NCI-H1417 (cell line): ENCODE measurements at regions not wholly inside any gene's neighbourhood (a gene's known extent, or its start where the extent isn't known, plus 50 kb on each side); places are given as distances from the start of the nearest gene placed in this dataset.

Experiments used
- DNase-seq, 3 experiments: peaks; one replicate each; lab custom pipeline; 2025; lab: John Stamatoyannopoulos, UW

DNA sequence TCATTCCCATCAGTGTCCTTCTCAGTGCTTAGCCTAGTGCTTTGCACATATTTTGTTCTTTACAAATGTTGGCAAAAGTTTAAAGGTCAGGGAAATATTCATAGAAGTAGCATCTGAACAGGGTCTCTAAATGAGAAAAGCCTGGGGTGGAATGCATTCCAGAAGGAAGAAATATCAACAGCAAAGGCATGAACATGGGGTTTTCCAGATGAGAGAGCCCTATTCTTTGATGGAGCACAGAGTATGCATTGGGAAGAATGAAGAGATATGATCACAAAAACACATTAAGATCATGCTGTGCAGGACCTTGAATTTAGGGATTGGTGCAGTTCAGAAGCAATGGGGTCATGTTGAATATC, 140.2 kb downstream of the SNX19 start:
- DNase-seq: no peak

DNA sequence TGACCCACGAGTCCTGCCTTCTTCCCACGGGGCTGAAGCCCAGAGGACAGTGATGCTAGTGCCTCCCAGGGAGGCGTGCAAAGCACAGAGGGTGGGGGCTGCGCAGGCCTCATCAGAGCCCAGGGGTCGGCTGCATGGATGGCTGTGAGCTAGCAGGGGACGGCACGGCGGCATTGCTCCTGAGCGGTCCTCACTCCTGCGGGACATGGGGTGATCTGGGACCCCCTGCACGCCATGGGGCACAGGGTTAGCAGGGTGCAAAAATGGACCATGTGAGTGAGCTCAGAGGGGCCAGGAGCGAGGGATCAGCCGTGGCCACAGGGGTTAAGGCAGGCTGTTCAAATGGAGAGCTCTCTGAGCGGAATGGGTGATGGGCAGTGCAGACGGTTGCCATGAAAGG, 138.3 kb downstream of the SNX19 start:
- no peak for DNase-seq

DNA sequence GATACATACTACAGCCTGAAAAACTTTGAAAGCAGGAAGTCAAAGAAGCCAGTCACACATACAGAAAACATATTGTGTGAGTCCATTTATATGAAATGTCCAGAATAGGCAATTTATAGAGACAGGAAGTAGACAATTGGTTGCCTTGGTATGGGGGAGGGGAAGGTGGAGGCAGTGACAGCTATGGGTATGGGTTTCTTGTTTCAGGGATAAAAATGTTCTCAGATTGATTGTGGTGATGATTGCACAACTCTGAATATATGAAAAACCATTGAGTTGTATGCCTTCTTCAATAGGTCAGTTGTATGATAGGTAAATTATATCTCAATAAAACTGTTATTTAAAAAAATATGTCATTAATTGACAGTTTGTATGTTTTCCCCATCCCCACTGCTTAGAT, 137.6 kb downstream of the SNX19 start:
- DNase-seq: no peak

DNA sequence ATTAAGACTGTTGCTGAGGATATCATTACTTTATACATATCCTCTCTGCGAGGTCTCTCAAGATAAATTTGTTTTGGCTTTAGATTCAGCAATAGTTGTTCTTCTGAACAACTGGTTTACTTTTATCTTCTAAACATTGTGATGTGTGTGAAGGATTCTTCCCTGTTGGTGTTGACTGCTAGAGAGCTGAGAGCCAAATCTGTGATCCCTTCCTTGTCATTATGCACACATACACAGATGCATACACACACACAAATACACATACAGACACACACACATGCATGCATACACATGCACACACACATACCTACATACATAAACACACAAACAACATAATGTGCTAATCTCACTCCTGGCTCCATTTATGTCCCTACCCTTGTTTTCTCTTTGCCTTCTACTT, 137.0 kb downstream of the SNX19 start:
- no peak for DNase-seq

DNA sequence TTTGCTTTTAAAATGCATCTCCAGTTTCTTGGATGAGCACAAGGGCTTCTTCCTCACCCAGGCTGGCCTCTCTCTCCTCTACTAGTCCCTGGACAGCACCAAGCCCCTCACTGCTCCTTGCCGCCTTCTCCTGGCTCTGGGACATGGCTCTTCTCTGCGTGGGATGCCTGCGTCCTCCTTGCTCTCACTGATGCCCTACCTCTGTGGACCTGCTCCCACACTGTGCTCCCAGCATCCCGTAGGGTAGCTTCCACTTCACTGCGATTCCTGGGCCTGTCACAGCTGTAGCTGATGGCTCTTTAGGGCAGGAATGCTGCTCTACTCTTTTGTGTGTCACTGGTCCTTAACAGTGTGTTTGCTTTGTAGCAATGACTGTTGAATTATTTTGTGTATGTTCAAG, 136.3 kb downstream of the SNX19 start:
- DNase-seq: no peak

DNA sequence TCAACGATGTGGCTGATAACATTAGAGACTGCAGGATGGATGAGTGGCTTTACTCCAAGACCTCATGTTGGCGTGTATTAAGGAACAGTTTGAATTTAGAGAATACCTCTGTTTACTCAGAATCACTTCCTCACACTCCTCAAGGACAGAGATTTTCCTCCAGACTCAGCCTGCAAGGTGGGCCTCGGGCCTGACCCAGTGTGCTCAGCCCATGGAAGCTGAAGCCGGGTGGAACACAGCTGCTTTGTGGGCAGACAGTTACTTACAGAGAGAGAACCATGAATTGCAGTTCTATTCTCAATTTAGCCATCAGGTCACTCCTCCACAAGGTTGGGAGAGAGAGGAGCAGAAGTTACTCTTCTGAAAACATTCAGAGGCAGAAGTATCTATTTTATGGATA, 135.8 kb downstream of the SNX19 start:
- DNase-seq: no peak

DNA sequence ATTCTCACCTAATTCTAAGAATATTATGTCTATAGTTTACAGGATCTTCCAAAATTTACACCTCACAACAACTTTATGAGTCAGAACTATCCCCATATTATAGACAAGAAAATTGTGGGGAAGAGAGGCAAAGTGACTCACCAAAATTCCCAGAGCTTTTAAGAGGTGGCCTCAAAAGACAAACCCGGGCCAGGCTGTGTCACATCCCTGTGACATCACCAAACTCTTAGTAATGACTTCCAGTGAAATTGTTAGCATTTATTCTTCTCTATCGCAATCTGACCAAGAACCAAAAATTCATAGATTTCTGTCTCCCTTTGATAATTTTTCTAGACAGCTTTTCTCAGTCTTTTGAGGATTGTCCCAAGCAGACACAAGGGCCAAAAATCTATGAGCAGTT, 134.3 kb downstream of the SNX19 start:
- no peak for DNase-seq

DNA sequence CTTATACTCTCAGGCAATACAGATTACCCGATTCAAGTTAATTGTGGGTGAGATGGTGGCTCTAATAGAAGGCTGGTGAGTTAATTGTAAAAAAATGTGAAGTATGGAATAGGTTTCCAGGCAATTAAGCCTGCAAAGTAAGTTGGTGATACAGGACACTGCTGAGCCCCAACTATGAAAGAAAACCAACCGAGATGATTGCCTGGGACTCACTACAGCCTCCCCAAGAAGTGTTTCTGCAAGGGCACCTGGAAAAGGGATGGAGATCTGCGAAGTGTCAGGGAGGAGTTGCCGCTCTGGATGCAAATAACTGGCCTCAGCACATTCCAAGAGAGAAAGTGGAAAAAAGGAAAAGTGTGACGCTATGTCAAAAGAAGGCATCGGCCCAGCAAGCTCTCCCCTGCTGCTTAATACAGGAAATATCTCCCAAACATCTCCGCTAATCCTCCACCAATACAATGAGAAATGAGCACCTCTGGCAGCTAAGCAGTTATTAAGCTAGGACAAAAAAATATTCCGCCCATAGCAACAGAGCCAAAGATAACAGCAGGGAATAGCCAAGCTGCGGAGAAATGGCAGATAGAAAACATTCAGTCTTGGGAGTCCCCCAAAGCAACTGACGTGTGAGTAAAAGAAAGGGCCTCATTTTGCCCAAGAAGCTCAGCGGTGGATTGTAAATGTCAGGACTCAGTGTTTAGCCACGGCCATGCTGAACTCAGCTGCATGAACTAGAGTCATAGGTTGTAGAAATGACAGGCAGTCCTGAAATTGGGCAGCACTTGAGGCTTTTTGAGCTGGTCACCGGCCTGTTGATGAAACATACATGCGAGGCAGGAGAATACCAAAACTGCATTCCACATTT, 133.7 kb downstream of the SNX19 start:
- DNase-seq: no peak

DNA sequence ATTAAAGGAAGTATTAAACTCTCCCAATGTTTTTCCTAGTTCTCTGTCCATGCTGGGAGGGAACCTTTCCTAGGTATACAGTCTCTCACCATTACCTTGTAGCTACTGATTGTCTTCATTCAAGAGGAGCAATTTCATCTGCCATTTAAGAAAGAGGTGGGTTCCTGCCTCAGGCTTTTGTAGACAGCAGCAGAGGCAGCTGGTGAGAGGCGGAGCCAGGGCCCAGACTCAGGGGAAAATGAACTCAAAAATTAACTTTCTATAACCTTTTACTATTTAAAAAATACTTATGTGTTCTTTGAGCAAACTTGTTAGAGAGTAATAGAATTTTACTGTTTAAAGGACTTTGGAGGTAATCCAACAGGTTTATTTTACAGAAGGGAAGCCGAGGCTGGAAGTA, 133.0 kb downstream of the SNX19 start:
- DNase-seq: no peak

DNA sequence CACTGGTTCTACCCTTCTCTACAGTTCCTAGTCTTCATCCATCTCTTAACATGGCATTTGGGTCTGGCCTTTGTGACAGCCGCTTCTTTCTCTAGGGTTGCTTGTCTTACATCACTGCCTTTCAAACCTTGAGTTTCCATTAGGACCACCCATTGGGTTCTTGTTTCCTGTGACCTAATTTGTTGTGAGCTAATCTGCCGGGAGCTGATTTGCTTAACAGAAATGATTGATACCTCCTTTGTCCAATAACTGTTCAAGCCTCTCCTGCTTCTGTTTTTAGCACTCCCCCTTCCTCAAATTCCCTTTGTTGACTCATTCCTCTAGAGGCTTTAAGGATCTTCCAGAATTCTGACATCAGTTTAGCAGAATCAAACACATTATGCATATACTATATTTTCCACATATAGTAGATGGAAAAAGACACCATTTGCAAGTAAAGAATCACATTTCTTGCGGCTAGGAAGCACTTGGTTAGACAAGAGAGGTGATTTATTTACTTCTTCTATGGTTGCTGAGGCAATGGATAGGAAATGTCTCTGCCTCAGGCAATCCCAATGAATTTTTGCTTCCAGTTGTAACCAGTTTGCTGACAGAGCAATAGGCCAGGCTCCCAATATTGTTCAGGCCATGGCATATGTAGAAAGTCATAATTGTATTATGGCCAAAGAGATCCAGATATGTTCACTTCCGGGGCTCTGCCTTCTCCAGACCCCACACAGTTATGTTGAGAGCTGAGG, 130.7 kb downstream of the SNX19 start:
- peak in 1 of 3 experiments; percentile 24 for DNase-seq

DNA sequence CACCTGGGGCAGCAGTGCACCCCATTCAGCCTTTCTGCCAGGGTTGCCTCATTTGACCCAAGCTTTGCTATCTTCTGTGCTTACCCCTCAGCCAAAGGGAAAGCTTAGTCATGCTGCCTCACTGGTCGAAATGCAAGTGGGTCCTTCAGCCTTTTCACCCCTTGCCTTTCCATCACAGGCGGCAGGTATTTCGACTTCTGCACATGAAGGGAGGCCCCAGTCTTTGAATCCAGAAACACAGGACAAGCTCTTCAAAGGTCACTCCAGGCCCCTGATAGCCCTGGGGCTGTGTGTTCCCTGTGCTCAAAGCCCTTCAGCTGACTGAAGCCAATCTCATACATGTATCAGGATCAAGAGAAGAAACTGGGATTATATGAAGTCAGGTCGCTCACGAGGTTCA, 129.7 kb downstream of the SNX19 start:
- DNase-seq: no peak

DNA sequence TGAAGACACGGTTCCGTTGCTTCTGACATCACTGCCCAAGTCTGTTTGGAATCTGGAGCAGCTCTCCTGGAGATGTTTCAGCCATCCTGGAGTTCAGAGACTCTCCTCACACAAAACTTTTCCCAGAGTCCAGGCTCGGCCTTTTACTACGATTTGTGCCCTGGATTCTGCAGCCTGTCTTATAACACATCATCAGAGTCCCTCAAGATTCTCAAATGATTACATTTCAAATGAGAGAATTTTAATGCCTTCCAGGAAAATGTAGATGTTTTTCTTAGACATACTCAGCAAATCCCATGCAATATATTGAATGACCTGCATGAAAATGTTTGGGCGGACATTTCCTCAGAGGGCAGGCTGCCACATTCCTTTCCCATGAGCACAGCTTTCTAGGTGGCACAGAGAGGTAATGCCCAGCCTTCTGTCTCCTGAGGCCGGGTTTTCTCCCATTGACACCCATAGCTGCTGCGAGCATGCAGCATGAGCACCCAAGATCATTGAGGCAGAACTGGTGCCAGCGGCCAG, 129.1 kb downstream of the SNX19 start:
- DNase-seq: no peak

DNA sequence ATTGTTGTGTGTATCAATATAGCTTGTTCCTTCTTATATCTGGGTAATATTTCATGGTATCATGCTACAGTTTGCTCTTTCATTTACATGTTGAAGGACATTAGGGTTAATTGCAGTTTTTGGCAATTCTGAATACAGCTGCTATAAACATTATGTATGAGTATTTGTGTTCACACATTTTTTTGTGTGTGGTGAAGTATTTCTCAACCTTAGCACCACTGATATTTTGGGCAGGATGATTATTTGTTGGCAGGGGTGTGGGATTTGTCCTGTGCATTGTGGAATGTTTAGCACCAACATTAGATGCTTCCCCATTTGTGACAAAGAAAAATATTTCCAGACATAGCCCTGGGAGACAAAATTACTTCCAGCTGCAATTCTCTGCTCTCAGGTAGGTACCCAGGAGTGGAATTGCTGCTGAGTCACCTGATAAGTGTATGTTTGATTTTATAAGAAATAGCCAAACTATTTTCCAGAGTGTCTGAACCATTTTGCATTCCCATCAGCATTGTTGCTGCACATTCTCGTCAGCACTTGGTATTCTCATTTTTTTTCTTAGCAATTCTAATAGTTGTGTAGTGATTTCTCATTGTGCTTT, 128.2 kb downstream of the SNX19 start:
- DNase-seq: no peak

DNA sequence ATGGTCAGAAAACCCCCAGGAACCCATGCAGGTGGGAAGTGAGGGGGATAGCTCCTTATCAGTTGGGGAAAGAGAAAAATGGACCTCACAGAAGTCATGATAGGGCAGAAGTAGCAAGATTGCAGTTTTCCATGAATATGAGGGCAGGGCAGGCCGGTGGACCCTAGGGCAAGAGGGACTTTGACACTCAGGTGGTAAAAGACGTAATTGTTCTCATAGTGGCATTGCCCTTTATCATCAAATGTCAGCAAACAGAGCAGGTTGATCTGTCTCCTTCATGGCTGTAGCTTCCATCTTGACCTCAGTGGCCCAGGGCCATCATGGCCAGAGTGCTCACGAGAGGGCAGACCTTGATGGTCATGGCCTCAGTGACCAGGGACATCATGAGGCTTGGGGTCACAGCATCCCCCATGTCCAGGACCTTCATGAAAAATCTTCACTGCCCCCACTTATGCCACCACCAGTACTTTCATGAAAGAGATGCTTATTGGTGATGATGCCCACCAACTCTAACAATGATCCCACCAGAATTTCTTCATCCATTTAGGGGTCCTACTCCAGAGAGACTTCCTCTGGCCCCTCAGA, 127.1 kb downstream of the SNX19 start:
- DNase-seq: no peak

DNA sequence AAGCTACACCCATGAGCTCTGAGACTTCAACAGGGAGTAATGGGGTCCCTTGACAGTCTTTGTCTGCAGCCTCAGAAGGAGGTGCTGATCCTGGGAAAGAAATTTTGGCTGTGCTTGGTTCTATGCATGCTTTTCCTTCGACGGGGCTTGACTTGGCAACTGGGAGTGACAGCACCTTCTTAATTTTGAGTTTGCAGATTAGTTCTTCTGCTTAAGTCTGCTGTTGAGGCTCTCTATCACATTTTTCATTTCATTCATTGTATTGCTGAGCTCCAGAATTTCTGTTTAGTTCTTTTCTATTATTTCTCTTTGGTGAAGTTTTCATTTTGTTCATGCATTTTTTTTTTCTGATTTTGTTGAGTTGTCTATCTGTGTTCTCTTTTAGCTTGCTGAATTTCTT, 125.6 kb downstream of the SNX19 start:
- no peak for DNase-seq

DNA sequence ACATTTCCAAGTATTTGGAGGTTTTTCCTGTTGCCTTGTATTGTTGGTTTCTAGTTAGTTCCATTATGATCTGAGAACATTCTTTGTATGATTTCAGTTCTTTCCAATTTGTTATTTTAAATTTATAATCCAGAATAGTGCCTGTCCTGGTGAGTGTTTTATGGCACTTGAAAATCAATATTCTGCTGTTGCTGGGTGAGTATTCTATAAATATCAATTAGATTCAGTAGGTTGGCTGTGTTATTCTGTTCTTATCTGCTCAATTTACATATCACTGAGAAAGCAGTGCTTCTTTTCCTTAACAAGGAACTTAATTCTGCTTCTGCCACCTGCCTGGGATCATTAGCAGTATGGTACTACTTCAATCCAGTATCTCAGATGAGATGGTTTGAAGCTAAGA, 123.5 kb downstream of the SNX19 start:
- no peak for DNase-seq

DNA sequence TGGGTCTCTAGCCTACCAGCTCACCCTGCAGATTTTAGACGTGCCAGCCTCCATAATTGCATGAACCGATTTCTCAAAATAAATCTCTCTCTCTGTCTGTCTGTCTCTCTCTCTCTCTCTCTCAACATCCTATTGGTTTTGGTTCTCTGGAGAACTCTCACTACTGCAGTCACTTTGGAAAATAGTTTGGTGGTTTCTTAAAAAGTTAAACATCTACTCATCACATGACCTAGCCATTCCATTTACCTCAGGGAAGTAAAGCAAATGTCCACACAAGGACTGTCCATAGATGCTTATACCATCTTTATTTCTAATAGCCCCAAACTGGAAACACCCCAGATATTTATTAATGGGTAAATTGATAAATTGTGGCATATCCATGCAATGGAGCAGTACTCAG, 119.5 kb downstream of the SNX19 start:
- DNase-seq: no peak

DNA sequence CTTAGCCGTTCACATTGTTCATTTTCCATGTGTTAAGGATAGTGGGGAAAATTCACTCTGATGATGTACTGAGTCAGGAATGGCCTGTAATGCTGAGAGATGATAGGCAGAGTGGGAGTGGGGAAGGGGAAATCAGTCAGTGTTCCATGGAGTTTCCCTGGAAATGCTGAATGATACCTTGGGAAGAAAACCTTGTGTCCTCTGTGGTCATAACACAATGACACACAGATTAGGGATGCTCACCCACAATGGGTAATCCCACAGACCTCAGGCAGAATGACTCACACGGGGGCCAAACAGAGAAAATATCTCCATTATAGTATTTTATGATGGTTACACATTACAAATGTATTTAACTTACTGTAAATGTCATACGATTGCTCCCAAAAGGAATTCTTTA, 118.0 kb downstream of the SNX19 start:
- DNase-seq: no peak

DNA sequence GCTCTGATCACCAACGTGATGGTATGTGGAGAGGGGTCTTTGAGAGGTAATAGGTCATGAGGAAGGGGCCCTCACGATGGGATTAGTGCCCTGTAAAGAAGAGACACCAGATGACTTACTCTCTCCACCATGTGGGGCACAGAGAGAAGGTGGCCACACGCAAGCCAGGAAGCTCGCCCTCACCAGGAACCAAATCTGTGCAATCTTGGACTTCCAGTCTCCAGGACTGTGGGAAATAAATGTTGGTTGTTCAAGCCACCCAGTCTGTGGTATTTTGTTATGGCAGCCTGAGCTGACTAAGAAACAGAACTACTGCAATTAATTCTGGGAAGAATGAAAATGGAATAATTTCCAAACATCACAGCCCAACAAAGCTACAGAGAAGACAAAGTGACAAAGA, 117.5 kb downstream of the SNX19 start:
- DNase-seq: no peak

DNA sequence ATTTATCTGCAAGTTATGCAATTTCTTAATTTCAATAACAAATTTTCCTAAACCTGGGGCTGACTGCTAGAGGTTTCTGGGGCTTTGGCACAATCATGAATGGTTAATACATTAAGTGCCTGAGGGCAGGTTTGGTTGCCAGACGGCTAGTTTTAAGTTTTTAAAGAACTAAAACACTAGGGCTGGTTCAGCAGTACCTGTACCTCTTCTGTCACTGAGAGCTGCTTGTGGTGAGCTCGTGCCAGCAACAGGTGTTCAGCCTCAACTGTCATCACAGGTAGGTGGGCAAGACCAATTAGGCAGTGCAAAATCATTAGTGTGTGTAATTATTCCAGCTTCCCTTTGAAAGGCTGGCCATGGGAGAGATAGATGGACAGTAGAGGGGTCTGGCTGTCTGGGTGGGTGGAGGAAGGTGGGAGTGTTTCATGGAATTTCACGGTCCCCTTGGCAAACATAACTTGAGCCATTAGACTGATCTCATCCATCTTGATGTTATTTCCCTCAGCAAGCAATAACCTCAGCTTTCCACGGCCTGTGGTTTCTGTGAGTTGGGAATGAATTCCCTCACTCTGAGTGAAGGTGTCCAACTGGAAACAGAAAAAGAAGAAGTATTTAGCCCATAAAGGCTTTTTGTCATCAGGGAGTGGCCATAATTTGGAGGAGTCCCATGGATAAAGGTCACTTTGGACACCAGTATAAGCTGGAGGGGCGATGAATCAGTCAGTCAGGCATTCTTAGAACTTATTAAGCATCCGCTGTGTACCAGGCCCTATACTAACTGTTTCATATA, 114.8 kb downstream of the SNX19 start:
- DNase-seq: no peak

DNA sequence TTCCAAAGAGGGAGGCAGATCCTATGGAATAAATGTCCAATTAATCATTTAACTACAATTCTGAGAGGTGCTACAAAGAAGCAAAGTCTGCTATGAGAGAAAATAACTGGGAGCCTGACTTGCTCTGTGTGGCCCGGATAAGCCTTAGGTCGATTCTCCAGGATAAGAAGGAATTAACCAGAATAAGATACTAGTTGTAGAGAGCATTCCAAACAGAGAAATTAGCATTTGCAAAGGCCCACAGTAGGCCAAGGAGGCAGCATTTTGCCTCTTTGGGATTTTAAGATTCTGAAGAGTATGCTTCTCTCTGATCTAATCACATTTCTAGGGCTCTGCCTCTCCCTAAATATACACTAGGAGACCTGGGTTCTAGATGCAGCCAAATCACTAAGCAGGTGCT, 113.7 kb downstream of the SNX19 start:
- DNase-seq: no peak
